ENCODE measurements at regions not wholly inside any gene's neighbourhood (a gene's known extent, or its start where the extent isn't known, plus 50 kb on each side); places are given as distances from the start of the nearest gene placed in this dataset.

GRCh38 chr15:98513428-98513986, 134.8 kb upstream of the IGF1R start:
- no peak overlapping the region for H3K9ac ChIP-seq (replicated peaks; ENCODE audit: extremely low read depth, insufficient read depth, low read length)
- FAIRE-seq (no peak), DNase-seq (ENCODE audit: low read depth, low spot score) (no peak)
- no TSS peak for BruUV-seq (replicated peaks)
- dilution Hi-C loops (cut with MboI; ENCODE audit: extremely low pct_ligation_motif_present, low sequenced_read_pairs), result no loop called here
- TF ChIP-seq CTCF (IDR thresholded peaks at IDR 0.05; ENCODE audit: extremely low read depth in 1 of 2, insufficient read depth in 1 of 2, low read depth in 1 of 2, low read length in 2 of 2), result no peak
- TF ChIP-seq EZH2 (IDR thresholded peaks at IDR 0.05; ENCODE audit: borderline replicate concordance, low read depth, low read length, severe bottlenecking), result no peak
- TF ChIP-seq MYC (IDR thresholded peaks at IDR 0.05; ENCODE audit: low read depth, low read length), result no peak
- no peak for TF ChIP-seq POLR2A (IDR thresholded peaks at IDR 0.05; ENCODE audit: low read depth, low read length)
- TF ChIP-seq MAX (IDR thresholded peaks at IDR 0.05; ENCODE audit: insufficient read depth, insufficient read length), result no peak
- TF ChIP-seq FOS (IDR thresholded peaks at IDR 0.05; ENCODE audit: borderline replicate concordance, insufficient read depth, low read length), result no peak
- no peak for TF ChIP-seq JUN (IDR thresholded peaks at IDR 0.05; ENCODE audit: borderline replicate concordance, insufficient read depth, insufficient read length, low read depth)
- no peak overlapping the region for H3K27ac ChIP-seq (ENCODE audit: insufficient read depth, low read depth, low read length)
- no peak overlapping the region for H2AFZ ChIP-seq (ENCODE audit: low read depth, low read length)
- ChIA-PET POLR2A (no interaction called here), CTCF (interaction anchor here (1.0 to 4.6 kb wide), 5 partner anchors 9 to 563 kb away, joined by 3 to 21 read pairs (median 5); no protein-coding TSS in a partner anchor)
- H3K4me1 ChIP-seq (ENCODE audit: control insufficient read depth, extremely low read depth, insufficient read depth, low read length), result no peaks in the 10 kb centered on the region
- H3K79me2 ChIP-seq (ENCODE audit: control insufficient read depth, insufficient read depth, low read length), result no peaks in the 10 kb centered on the region
- H3K9me1 ChIP-seq (replicated peaks; ENCODE audit: control insufficient read depth, extremely low read depth, insufficient read depth, low read length), result no peaks in the 10 kb centered on the region
- intact Hi-C loops (cut with micrococcal nuclease), result no loop called here
- peaks cover 0 to under 1% of the 10 kb centered on the region in 2 experiments for H3K27me3 ChIP-seq (ENCODE audit: control insufficient read depth in 2 of 2, insufficient read depth in 2 of 2, low read length in 2 of 2)
- no peak overlapping the region for H3K4me2 ChIP-seq (ENCODE audit: insufficient read depth, low read length)
- H3K36me3 ChIP-seq (ENCODE audit: control insufficient read depth in 2 of 2, extremely low read depth in 1 of 2, insufficient read depth in 2 of 2, low read length in 2 of 2), result no peaks in the 10 kb centered on the region
- H3K9me3 ChIP-seq (replicated peaks; ENCODE audit: control insufficient read depth, insufficient read depth, low read length), result no peaks in the 10 kb centered on the region
- no peaks in the 10 kb centered on the region for H4K20me1 ChIP-seq (replicated peaks; ENCODE audit: control insufficient read depth, extremely low read depth, insufficient read depth, low read length)
- no peak overlapping the region for H3K4me3 ChIP-seq (replicated peaks in 1 of 3; ENCODE audit: insufficient read depth in 1 of 3, low read depth in 1 of 3, low read length in 3 of 3)
